HuH-7.5 (cell line): ENCODE measurements at regions not wholly inside any gene's neighbourhood (a gene's known extent, or its start where the extent isn't known, plus 50 kb on each side); places are given as distances from the start of the nearest gene placed in this dataset.

ENCODE experiments used
- DNase-seq: peaks from one replicate; pipeline ENCODE4 v3.0.0; 2011; ENCODE audit warnings: low spot score

DNA sequence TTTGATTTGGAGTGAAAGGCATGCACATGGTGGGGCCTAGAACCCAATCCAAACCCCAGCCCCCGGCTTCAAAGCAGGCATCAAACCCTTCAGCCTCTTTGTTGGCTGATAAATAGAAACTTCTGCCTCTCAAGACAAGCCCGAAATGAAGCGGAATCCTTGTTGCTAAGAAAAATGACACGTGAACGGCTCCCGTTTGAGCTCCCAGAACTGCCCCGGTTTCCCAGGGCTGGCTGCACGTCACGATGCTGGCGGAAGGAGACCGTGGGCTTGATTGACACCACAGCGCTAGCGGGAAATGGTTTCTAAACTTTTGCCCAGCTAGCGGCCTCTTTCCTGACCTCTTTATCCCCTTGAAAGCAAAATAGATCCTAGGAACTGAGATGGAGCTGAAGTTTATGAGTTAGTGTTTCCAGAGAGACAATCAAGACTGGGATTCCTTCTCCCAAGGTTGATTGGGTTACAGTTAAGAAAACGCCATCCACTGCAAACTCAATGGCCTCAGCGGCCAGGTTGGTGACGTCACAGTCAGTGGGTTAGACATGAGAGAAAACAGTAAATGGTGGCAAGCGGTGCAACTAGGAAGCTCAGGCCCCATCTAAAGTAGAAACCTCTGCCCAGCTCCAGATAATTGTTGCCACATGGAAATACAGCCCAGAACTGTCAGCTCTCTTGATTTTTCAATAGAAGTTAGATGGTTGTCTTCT, 117.0 kb downstream of the ANKRD60 start:
- DNase-seq: no peak

DNA sequence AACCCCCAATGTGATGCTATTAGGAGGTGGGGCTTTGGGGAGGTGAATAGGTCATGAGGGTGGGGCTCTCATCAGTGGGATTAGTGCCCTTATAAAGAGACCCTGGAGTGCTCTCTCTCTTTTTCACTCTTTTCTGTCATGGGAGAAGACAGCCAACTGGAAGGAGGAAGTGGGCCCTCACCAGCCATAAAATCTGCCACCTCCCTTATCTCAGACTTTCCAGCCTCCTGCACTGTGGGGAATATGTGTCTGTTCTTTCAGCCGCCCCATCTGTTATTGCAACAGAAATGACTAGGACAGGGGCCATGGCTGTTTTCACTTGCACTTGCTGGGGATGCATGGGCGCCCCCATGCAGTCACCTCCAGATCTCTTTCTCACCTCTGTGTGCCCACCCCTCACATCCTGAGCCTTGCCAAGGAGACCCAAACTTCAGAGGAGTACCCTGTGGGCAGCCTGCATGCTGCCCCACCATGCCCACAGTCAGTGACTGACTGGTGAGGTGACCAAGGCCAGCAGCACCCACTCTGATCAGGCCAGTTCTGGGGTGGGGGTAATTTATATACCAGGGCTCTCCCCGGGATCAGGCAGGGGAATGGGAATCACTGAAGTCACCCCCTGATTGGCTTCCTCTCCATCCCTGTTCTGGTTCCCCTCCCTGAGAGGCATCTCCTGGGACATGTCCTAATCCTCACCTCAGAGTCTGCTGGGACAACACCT, 118.4 kb downstream of the ANKRD60 start:
- no peak for DNase-seq

DNA sequence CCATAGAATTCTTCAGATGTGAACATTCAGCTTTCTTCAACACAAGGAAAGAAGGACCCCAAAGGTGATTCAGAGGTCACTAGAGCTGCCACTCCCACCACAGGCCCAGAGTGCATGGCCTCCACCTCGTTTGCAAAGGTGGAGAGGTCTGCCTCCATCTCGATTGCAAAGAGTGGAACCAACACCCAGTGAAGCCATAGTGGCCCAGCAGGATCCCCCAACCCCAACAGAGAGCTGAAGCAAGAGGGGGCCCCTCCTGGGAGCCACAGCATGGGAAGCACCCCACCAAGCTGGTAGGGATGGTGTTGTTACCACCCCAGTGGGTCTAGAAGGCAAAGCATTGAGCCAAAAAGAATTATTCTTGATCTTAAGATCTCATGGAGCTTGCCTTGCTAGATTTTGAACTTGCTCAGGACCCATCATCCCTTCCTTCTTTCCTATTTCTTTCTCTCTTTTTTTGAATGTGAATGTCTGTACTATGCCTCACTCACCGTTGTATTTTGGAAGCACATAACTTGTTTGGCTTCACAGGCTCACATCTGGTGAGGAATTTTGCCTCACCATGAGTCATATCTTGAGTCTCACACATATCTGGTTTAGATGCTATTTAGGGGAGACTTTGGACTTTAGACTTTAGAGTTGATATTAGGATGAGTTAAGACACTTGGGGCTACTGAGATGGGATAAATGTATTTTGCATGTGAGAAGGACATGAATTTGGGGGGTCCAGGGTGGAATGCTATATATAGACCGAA, 119.2 kb downstream of the ANKRD60 start:
- DNase-seq: no peak

DNA sequence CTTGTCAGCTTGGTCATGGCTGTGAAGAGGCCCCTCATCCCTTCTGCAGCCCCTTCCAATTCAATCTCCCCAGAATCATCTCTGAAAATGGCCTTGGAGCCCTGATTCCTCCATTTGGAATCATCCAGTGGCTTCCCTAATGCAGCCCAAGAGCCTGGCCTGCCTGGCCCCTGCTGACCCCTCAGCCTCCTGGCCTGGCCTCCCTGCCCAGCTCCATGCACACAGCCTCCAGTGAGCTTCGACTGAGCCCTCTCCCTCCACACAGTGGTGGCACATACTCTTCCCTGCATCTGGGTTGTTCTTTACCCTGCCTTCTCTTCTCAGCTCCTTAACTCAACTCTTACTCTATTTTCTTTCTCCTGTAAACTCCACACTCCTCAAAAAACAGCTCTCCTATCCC, 120.9 kb downstream of the ANKRD60 start:
- no peak for DNase-seq

DNA sequence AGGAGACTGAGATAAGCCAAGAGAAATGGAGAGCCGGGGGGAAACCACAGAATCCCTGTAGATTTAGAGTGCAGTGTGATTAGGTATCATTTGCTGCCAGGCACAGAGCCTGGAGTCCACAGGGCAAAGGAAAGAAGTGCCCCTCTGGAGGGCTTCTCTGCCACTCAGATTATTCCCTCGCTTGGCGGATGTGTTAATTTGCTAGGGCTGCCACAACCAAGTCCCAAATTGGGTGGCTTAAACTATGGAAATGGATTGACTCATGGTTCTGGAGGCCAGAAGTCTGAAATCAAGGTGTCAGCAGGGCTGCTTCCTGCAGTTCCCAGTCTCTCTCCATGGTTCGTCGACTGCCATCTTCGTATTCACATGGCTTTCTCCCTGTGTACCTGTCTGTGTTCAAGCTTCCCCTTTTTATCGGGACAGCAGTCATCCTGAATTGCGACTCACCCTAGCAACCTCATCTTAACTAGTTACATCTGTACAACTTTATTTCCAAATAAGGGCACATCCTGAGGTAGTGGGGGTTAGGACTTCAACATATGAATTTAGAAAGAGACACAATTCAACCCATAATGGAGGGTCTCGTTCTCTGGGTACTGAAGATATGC, 122.2 kb downstream of the ANKRD60 start:
- no peak for DNase-seq

DNA sequence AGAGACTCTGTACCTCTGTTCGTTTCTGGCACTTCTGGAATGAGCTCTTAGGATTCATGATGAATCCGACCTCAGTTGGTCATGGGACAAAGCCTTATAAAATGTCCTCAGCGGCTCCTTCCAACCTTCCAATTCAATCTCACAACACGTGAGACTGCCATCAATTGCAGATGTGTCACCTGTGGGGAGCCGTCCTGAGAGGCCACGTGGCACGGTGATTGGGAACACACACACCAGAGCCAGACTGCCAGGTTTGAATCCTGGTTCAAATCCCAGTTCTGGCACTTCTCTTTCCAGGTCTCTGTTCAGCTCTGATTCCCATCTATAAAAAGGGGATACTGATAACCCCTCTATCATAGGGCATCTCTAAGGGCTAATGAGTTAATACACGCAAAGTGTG, 124.5 kb downstream of the ANKRD60 start:
- no peak for DNase-seq

DNA sequence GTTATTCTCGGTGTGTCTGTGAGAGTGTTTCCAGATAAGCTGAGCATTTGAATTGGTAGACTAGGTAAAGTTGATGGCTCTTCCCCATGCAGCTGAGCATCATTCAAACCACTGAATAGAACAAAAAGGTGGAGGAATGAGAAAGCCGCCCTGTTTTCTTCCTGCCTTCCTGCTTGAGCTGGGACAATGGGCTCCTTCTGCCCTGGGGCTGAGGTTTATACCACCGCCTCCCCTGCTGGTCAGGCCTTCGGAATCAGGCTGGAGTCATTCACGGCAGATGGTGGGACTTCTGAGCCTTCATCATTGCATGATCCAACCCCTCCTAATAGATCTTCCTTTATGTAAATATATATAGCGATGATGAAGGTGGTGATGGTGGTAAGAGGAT, 124.9 kb downstream of the ANKRD60 start:
- DNase-seq: no peak

DNA sequence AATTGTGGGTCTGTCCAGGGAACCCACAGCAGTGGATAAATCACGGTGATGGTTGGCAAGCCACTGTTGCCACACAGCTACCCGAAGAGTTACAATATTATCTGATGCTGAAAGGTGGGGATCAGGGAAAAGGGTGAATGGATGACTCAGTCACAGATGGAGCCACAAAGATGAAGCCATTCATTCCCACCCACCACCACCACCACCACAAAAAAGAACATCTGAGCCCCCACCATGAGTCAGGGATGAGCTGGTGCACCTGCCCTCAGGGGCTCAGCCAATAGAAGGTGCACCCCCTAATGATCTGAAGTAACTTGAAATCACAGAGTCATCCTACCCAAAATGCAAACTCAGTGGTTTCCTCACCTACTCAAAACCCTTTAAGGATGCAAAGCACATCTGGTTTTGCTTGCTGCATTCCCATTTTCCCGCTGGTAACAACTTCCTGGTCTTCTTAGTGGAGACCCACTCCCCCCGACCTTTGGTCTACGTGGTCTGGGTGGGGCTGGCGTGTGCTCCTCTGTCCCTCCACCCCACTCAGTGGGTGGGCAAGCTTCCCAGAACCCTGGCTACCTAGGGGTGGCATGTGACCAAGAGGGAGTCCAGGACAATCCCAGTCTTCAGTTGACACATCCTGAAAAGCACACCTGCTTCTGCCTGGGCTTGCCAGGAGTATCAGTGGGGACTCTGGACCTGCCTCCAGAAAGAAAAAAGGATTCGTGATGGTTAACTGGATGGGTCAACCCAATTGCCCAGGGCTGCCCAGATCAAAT, 125.5 kb downstream of the ANKRD60 start:
- no peak for DNase-seq

DNA sequence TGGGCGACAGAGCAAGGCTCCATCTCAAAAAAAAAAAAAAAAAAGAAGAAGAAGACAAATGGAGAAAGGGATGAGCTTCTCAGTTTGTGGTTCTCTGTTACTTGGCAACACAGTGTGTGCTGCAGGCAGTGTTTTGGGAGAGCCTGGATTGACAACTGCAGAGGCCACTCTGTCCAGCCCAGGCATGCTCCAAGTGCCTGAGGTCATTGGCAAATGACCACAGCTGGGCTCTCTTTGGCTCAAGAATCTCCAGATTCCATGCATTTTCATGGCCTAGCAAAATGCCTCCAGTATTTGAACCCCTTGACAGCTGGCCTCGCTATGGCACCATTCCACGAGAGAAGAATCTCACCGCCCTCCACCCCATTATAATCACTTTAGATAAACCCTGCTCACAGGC, 126.2 kb downstream of the ANKRD60 start:
- no peak for DNase-seq

DNA sequence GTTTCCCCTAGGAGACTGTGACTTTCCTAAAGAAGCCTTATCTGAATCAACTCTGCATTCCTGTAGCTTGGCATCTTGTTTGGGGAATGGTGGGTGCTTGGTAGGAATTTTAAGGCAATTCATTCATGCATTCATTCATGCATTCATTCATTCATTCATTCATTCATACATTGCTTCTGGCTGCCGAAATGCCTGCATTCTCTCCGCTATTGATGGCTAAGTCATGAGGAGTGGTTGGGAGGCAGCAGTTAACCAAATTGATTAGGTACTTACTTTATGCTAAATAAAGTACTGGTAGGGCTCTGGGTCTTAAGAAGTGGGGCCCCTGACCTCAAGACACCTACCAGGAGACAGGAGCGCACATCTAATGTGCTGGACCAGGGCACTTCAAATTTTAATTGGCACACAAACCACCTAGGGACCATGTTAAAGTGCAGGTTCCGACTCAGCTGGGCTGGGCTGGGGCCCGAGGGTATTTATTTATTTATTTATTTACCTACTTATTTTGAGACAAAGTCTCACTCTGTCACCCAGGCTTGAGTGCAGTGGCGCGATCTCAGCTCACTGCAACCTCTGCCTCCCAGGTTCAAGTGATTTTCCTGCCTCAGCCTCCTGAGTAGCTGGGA, 127.6 kb downstream of the ANKRD60 start:
- DNase-seq: no peak

DNA sequence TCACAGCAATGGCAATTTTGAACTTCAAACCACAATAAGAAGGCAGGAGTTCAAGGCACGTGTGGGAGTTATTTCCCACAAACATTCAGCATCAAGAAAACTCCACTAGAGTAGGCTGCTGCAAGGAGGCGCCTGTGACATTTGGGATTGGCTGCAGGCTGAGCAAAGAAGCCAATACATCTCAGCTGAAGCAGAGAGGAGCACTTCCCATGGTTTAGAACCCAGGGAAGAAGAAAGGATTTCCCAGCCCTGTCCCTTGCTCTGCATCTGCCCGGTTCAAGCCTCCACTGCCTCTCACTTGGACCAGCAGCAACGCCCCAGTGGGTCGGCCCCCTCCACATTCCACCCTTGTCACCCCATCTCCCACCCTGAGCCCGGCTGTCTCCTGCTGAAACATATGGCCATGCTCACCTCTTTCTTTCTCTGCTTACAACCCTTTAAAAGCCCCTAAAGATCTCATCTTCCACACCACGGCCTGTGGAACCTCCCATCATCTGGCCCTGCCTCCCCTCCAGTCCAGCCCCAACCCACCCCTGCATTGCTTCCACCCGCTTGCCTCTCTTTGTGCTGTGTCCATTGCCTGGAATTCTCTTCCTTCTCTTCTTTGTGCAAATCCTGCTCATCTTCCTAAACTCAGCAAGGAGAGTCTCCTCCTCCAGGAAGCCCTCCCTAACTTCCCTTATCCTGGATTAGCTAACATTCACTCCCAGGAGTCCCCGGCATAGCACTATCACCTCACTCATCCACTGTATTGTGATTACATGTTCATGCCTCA, 128.3 kb downstream of the ANKRD60 start:
- DNase-seq: no peak

DNA sequence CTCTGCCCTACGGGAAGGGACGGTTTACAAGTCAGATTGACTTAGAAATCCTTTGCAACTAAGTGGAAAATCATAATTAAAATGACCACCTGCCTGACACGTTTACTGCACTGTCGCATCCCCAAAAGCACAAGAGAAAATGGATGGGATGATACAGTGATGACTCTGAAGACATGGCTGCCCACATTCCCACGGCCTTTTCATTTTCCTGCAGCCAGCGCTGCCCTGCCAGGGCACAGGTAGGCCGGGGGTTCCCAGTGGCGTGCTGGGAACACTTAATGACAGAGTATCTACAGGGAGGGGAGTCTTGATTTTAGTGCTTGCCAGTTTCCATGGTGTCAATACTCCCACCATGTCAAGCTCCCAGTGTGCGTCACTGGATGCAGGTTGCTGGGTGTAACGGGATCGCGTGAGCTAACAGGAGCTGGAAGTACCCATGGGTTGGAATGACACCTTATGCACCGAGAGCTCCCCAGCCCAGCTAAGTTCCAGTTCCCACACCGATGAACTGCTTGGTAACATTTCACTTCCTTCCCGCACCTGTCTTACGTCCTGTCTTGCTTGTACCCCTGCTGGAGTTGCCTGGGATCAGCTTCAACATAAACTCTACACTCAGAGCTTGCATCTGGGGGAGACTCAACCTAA, 129.0 kb downstream of the ANKRD60 start:
- DNase-seq: no peak

DNA sequence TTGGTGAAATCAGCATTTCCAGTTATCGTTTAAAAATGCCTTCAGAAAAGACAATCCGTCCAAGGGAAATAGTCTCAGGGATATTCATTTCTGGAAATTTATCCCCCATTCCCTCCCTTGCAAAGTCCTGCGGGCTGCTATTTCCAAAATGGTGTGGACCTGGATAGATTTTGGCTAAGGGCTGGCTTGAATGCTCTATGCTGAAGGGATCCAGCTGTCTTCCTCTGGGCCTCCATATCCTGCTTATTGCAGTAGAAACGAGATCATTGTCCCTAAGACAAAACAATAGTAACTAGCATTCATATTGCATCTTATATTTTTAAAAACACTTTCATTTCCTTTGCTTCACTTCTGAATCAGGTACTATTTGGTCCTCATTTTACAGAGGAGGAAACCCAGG, 129.9 kb downstream of the ANKRD60 start:
- no peak for DNase-seq

DNA sequence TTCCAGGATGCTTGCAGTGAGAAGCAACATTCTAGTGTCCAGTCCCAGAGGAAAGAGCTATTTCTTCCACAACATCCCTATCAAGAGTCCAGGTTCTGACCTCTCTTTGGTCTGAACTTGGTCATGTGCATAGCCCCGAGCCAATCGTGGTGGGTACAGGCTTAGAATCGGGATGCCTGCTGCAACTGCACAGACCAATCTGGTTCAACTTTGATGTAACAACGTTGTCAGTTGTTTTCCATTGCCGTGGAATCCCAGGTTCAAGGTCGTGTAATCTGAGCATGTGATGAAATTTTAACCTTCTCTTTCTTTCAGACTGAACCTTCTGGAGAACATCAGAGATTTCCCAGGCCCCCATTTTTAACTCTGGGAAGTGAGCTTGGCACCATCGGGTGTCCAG, 130.5 kb downstream of the ANKRD60 start:
- no peak for DNase-seq

DNA sequence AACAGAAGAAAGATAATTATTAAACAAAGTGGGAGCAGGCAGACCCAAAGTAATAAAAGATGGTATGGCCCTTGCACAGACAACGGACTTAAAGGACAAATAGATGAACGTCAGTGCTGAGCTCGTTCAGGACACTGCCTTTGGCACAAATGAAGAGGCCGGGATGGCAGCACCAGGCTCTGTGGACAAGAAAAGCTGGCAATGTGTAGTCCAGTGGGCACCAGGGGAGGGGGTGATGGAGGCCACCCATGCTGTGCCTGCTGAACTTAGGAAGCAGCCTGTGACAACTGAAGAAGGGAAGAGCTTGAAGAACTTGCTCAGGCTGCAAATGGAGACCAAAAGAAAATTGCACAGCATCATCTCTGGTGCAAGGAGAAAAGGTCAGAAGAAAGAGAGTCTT, 131.0 kb downstream of the ANKRD60 start:
- DNase-seq: no peak

DNA sequence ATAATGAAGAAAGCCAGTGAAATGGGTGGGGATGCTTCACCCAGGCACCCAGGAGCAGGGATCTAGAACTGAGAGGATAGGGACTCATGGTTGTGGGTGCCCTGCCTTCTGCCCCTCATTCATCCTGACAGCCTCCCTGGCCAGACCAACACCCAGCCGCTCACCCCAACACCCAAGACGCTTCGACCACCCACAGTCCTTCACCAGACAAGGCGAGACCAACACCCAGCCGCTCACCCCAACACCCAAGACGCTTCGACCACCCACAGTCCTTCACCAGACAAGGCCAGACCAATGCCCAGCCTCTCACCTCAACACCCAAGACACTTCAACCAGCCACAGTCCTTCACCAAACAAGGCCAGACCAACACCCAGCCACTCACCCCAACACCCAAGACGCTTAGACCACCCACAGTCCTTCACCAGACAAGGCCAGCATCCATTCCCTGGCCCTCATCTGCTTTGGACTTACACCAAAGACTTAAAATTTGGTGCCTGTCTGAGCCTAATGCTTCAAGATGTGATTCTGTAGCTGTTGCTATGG, 131.5 kb downstream of the ANKRD60 start:
- no peak for DNase-seq

DNA sequence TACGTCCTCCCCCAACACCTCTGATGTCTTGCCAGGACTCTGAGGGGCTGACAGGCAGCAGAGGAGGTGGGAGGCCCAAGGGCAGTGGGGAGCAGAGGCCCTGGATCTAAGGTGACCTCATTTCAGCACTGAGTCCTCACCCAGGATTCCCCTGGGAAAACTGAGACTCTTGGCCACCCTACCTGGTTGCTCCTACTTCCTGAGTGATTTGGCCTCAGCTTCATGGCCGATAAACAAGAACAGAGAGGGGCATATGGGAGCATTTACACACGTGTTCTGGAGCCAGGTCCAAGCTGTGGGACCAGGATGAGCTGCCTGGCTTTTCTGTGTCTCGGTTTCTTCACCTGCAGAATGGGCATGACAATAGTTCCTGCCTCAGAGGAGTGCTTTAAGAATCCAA, 133.8 kb downstream of the ANKRD60 start:
- DNase-seq: no peak

DNA sequence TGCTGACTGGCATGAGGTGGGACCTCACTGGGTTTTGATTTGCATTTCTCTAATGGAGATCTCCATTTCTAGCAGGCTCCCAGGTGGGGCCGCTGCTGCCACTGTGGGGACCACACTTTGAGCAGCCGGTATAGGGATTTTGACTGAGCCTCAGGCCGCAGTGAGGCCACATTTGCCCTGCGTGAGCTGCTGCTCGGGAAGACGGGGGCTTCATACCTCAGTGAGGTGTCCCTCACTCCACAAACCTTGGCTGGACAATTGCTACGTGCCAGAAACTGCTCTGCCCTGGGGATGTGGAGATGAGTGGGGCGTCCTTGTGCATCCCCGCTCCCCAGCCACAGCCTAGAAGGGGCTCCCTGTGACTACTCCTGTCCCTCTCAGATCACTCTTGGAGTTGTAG, 134.3 kb downstream of the ANKRD60 start:
- no peak for DNase-seq

DNA sequence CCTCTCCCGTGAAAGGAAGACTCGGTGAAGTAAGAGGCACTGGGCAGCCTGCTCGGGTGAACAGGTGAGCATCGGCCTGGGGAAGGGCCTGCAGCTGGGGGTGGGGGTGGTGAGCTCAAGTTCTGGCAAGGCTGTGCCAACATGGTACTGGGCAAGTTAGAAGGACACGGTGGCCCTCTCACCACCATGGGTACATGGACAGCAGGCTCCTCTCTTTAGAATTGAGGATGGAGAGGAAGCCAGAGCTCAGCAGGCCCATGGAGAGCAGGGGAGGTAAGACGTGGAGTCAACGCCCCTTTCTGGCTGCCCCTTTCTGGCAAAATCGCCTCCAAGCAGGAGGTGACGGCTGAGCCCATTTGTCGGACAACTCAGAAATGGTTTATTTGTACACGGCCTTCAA, 135.6 kb downstream of the ANKRD60 start:
- DNase-seq: no peak

DNA sequence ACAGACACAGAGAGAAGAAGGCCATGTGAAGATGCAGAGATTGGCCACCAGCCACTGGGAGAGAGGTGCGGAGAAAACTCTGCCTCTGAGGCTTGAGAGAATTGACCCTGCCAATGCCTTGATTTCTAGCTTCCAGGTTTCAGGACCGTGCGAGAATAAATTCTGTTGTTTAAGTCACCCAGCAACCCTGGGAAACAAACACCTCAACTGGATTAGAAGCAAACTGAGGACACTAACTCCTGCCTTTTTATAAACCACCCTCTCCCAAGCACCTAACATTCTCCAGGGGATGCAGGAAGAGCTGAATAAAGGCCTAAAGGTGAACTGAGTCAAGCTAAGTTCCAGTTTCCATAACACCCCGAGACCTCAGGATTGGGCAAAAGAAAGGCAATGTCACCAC, 136.1 kb downstream of the ANKRD60 start:
- no peak for DNase-seq
